Smooth muscle cell (in vitro differentiated cells): ENCODE measurements at regions not wholly inside any gene's neighbourhood (a gene's known extent, or its start where the extent isn't known, plus 50 kb on each side); places are given as distances from the start of the nearest gene placed in this dataset.
A peak's percentile ranks its signal among the peaks of the same experiment; 100 is the strongest.

Experiments
- DNase-seq: peaks from one replicate; lab custom pipeline; 2025; ENCODE audit not compliant: unreplicated experiment; lab: John Stamatoyannopoulos, UW
- H2AFZ ChIP-seq: fragments of 200-600 bp; sonication (generic); 2 replicates; pipeline ENCODE4 v1.6.0; 2016; ENCODE audit warnings: antibody characterized with exemption, low read depth, mild to moderate bottlenecking
- H3F3A ChIP-seq: fragments of 200-600 bp; sonication (generic); 2 replicates; pipeline ENCODE4 v1.6.0; 2017; ENCODE audit warnings: antibody characterized with exemption, low read depth
- H3K27ac ChIP-seq: fragments of 200-600 bp; sonication (generic); 2 replicates; pipeline ENCODE4 v1.5.1; 2016; ENCODE audit warnings: low read depth, mild to moderate bottlenecking
- H3K27me3 ChIP-seq: fragments of 200-600 bp; sonication (generic); 2 replicates; pipeline ENCODE4 v1.6.1; 2016; ENCODE audit warnings: low read depth, mild to moderate bottlenecking
- H3K36me3 ChIP-seq: fragments of 200-600 bp; sonication (generic); 2 replicates; pipeline ENCODE4 v1.5.1; 2016; ENCODE audit warnings: low read depth
- H3K4me1 ChIP-seq: fragments of 200-600 bp; sonication (generic); 2 replicates; pipeline ENCODE4 v1.5.1; 2016; ENCODE audit warnings: low read depth
- H3K4me2 ChIP-seq: fragments of 200-600 bp; sonication (generic); 2 replicates; pipeline ENCODE4 v1.6.0; 2016; ENCODE audit warnings: mild to moderate bottlenecking
- H3K4me3 ChIP-seq: fragments of 200-600 bp; sonication (generic); 2 replicates; pipeline ENCODE4 v1.5.1; 2016; ENCODE audit warnings: mild to moderate bottlenecking
- H3K79me2 ChIP-seq: fragments of 200-600 bp; sonication (generic); 2 replicates; pipeline ENCODE4 v1.6.0; 2016; ENCODE audit warnings: low read depth, mild to moderate bottlenecking
- H3K9ac ChIP-seq: fragments of 200-600 bp; sonication (generic); 2 replicates; pipeline ENCODE4 v1.6.0; 2016; ENCODE audit warnings: low read depth
- H3K9me3 ChIP-seq: fragments of 200-600 bp; sonication (generic); replicated peaks from 2 replicates; pipeline ENCODE4 v1.5.1; 2016; ENCODE audit warnings: low read depth
- H4K20me1 ChIP-seq: fragments of 200-600 bp; sonication (generic); 2 replicates; pipeline ENCODE4 v1.6.0; 2016; ENCODE audit warnings: low read depth
- WGBS: methylation state at CpG from one replicate; pipeline ENCODE4 v1.1.7; 2016; ENCODE audit warnings: low lambda C conversion rate; 5-methylcytosine and 5-hydroxymethylcytosine counted together
- TF ChIP-seq, protein P1 (sequence below): fragments of 200-600 bp; sonication (generic); IDR thresholded peaks from 2 replicates; pipeline ENCODE4 v1.5.1; 2017; ENCODE audit warnings: borderline replicate concordance, mild to moderate bottlenecking, antibody characterized with exemption; ENCODE audit not compliant: insufficient read depth, poor library complexity, severe bottlenecking

DNA sequence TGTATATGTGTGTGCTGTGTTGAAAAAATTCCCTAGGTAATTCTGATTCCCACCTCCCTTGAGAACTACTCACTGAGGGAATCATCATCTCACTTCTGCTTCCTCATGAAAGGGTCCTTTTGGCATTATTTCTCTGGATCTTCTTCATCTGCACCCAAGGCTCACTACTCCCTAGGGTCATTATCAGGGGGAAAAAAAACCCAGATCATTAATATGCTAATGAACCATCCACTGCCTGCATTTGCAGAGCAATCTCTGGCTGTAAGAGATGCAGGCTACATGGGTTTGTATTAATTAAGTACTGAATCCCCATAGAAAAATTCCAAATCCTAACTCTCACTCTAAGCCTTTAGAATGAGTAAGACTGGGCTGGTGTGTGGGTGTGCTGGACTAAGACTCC is 68.0 kb upstream of the IGFBP5 start:
- Histone ChIP-seq H3K4me2 (no peak overlapping the region), H4K20me1 (no peaks in the 10 kb centered on the region), H3K27ac (no peak overlapping the region), H3K79me2 (no peaks in the 10 kb centered on the region), H3K27me3 (no peaks in the 10 kb centered on the region), H3K4me1 (peaks cover 19% of the 10 kb centered on the region), H2AFZ (no peak overlapping the region), H3K9ac (no peak overlapping the region), H3K4me3 (no peak overlapping the region), H3K9me3 (no peaks in the 10 kb centered on the region), H3F3A (no peaks in the 10 kb centered on the region), H3K36me3 (no peaks in the 10 kb centered on the region)
- DNase-seq = no peak
- TF ChIP-seq, protein P1, sequence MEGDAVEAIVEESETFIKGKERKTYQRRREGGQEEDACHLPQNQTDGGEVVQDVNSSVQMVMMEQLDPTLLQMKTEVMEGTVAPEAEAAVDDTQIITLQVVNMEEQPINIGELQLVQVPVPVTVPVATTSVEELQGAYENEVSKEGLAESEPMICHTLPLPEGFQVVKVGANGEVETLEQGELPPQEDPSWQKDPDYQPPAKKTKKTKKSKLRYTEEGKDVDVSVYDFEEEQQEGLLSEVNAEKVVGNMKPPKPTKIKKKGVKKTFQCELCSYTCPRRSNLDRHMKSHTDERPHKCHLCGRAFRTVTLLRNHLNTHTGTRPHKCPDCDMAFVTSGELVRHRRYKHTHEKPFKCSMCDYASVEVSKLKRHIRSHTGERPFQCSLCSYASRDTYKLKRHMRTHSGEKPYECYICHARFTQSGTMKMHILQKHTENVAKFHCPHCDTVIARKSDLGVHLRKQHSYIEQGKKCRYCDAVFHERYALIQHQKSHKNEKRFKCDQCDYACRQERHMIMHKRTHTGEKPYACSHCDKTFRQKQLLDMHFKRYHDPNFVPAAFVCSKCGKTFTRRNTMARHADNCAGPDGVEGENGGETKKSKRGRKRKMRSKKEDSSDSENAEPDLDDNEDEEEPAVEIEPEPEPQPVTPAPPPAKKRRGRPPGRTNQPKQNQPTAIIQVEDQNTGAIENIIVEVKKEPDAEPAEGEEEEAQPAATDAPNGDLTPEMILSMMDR = no peak

DNA sequence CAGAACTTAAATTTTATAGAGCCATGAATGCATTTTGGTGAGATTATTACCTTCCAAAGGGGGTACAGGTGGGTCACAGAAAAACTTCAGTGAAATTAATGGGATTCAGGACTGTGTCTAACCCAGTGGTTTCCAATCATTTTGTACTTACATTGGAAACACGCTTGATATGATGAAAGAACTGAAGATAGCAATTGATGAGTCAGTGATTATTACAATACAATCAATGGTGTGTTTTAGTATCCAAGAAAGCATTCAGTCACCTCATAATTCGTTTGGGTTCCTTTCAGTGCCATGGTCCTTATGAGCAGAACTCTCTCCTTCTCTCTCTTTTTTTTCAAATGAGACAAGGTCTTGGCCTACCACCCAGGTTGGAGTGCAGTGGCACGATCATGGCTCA is 66.5 kb upstream of the IGFBP5 start:
- Histone ChIP-seq H3K9ac (no peak overlapping the region), H3K9me3 (no peaks in the 10 kb centered on the region), H2AFZ (no peak overlapping the region), H4K20me1 (no peaks in the 10 kb centered on the region), H3K79me2 (no peaks in the 10 kb centered on the region), H3K27me3 (no peaks in the 10 kb centered on the region), H3K27ac (no peak overlapping the region), H3F3A (no peaks in the 10 kb centered on the region), H3K4me1 (peaks cover 26% of the 10 kb centered on the region), H3K36me3 (no peaks in the 10 kb centered on the region), H3K4me2 (no peak overlapping the region), H3K4me3 (no peak overlapping the region)
- WGBS = 95% methylated on average over 3 of the region's 3 CpGs
- TF ChIP-seq, protein P1 = no peak
- DNase-seq = no peak

DNA sequence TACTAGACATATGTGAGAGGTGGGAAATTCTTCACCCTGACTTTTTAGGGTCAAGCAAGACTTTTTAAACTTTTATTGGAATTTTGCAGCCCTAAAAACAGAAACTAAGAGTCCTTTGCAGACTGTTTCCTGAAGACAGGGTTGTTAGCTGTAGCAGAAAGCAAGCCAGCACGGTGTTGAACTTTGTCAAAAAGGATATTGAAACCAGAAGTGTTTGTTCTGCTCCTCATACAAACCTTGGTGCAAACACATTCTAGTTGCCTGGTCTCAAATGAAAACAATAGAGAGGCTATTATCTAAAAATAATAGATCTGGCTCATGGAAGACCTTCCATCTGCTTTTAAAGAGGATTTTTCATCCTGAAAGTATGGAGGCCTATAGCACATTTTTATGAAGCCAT is 65.8 kb upstream of the IGFBP5 start:
- no peaks in the 10 kb centered on the region for H3K27me3 ChIP-seq
- H2AFZ ChIP-seq = peak overlapping the region; percentile 60
- no peaks in the 10 kb centered on the region for H3K79me2 ChIP-seq
- no peaks in the 10 kb centered on the region for H3K36me3 ChIP-seq
- H3K27ac ChIP-seq = no peak overlapping the region
- H3K4me2 ChIP-seq = no peak overlapping the region
- no peak overlapping the region for H3K9ac ChIP-seq
- H3K9me3 ChIP-seq = no peaks in the 10 kb centered on the region
- WGBS = 55% methylated on average over 1 of the region's 1 CpG
- no peaks in the 10 kb centered on the region for H4K20me1 ChIP-seq
- no peak overlapping the region for H3K4me3 ChIP-seq
- H3F3A ChIP-seq = no peaks in the 10 kb centered on the region
- DNase-seq = no peak
- TF ChIP-seq, protein P1 = no peak
- peaks cover 20% of the 10 kb centered on the region for H3K4me1 ChIP-seq

DNA sequence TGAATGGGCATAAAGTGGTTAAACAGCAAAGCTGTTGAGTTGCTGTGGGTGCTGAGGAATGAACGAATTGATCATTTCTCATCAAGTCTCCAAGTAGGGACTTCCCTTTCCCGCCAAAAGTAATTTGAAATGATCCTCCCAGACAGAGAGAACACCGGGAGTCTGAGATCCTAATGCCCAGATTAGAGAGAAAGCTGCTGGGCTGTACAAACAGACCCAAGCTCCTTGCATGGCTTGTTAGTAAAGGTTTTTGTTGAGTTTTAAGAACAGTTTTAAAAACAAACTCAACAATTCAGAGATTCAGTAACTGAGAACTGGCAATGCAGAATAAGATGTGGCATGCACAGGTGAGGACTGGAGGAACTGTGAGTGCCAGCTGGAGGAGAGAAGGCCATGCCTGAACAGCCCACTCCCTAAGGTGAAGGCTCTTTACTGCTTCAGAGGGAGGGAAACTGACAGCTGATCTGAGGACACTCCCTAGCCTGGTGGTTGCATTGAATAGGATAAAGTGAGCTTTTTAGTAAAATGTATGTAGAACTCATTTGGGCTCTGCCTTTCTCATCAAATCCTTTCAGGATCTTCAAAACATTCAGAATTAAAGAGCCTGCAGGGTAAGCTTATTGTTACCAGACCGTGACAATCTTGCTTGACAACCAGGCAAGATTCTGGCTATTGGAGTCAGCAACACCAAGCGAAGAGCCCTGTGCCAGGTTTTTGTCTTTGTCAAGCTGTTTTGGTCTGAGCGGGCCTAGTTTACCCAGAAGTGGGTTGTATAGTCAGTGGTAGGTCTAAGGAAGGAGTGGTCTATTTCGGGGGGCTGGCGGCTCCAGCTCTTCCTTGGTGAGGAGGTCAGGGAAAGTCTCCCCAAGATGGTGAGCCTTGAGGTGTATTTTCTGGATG is 63.2 kb upstream of the IGFBP5 start:
- Histone ChIP-seq H3K27ac (no peak overlapping the region), H3K36me3 (no peaks in the 10 kb centered on the region), H3K79me2 (no peaks in the 10 kb centered on the region), H3K4me3 (no peak overlapping the region), H3K4me2 (no peak overlapping the region), H2AFZ (no peak overlapping the region), H3K9me3 (no peaks in the 10 kb centered on the region), H4K20me1 (no peaks in the 10 kb centered on the region), H3K9ac (no peak overlapping the region), H3F3A (no peaks in the 10 kb centered on the region), H3K4me1 (peaks cover 9% of the 10 kb centered on the region), H3K27me3 (no peaks in the 10 kb centered on the region)
- no peak for DNase-seq
- WGBS = 73% methylated on average over 8 of the region's 8 CpGs
- TF ChIP-seq, protein P1 = no peak
